ENCODE measurements at regions not wholly inside any gene's neighbourhood (a gene's known extent, or its start where the extent isn't known, plus 50 kb on each side); places are given as distances from the start of the nearest gene placed in this dataset.

DNA sequence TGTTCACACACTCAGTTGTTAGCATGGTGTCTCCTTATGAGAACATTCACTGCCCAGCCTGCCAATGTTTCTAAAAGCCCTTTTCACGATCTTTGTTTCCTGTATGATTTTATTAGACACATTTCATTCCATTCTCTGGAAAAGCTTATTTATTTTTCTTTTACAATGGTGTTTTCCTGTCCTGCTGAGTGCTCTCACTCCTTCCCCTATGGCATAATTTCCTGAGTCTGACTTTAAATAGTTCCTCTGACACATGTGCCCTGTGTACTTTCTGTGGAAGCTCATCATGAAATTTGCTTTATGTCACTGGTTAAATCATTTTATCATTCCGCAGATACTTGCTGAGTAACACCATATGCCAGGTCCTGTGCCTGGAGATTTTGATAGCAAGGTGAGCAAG is 612.0 kb downstream of the FLRT2 start:
- TF ChIP-seq, protein P1, sequence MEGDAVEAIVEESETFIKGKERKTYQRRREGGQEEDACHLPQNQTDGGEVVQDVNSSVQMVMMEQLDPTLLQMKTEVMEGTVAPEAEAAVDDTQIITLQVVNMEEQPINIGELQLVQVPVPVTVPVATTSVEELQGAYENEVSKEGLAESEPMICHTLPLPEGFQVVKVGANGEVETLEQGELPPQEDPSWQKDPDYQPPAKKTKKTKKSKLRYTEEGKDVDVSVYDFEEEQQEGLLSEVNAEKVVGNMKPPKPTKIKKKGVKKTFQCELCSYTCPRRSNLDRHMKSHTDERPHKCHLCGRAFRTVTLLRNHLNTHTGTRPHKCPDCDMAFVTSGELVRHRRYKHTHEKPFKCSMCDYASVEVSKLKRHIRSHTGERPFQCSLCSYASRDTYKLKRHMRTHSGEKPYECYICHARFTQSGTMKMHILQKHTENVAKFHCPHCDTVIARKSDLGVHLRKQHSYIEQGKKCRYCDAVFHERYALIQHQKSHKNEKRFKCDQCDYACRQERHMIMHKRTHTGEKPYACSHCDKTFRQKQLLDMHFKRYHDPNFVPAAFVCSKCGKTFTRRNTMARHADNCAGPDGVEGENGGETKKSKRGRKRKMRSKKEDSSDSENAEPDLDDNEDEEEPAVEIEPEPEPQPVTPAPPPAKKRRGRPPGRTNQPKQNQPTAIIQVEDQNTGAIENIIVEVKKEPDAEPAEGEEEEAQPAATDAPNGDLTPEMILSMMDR (IDR thresholded peaks at IDR 0.05), result no peak
- no peak overlapping the region for H3K27ac Mint-ChIP-seq

DNA sequence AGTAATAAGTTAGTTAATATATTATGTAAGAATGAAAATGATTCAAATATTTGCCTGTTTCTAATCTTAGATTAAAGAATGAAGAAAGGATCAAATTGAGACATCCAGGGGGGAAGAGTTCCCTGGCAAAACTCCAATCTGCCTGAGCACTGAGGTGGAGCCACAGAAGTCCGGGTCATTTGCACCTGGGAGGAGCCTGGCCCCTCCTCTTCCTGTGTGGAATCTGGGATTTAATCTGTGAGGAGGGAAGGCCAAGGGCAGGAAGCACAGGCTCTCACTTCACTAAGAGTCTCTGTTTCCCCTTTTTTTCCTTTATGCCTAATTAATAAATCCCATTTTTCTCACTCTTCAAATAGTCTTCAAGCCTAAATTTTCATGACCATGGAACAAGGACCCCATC is 599.5 kb downstream of the FLRT2 start:
- no peak for ATAC-seq (ENCODE audit: poor library complexity)
- H3K4me3 Mint-ChIP-seq, result no peak overlapping the region
- Histone ChIP-seq H3K36me3 (ENCODE audit: insufficient read depth, low read length) (no peaks in the 10 kb centered on the region), H3K27ac (ENCODE audit: low read depth in 1 of 2, low read length in 2 of 2) (no peak overlapping the region), H3K4me1 (ENCODE audit: insufficient read depth, low read length) (no peaks in the 10 kb centered on the region), H3K9me3 (ENCODE audit: control insufficient read depth in 1 of 2, insufficient read depth in 1 of 2, low read length in 2 of 2) (peaks cover 0 to 3% of the 10 kb centered on the region in 2 experiments), H3K4me3 (ENCODE audit: low read length) (no peak overlapping the region), H3K27me3 (ENCODE audit: control insufficient read depth in 1 of 2, insufficient read depth in 2 of 2, low read length in 2 of 2) (no peaks in the 10 kb centered on the region)
- intact Hi-C loops (cut with DNase I, micrococcal nuclease), result no loop called here
- POLR2A ChIA-PET, result no interaction called here
- DNase-seq, result no peak
- no peaks in the 10 kb centered on the region for H3K4me1 Mint-ChIP-seq (ENCODE audit: low read depth)
- peaks cover 8% of the 10 kb centered on the region for H3K9me3 Mint-ChIP-seq
- CTCF ChIA-PET, result no interaction called here
- TF ChIP-seq, protein P1 (IDR thresholded peaks at IDR 0.05), result no peak
- no peak overlapping the region for H3K27ac Mint-ChIP-seq
- H3K27me3 Mint-ChIP-seq, result no peaks in the 10 kb centered on the region
- H3K36me3 Mint-ChIP-seq (ENCODE audit: low read depth), result peaks cover 28% of the 10 kb centered on the region

More for the DNA sequence above, 612.0 kb downstream of the FLRT2 start:
- no peak overlapping the region for H3K4me3 Mint-ChIP-seq
- ATAC-seq (ENCODE audit: poor library complexity), result no peak
- Histone ChIP-seq H3K4me3 (ENCODE audit: low read length) (no peak overlapping the region), H3K4me1 (ENCODE audit: insufficient read depth, low read length) (no peaks in the 10 kb centered on the region), H3K36me3 (ENCODE audit: insufficient read depth, low read length) (no peaks in the 10 kb centered on the region), H3K27me3 (ENCODE audit: control insufficient read depth in 1 of 2, insufficient read depth in 2 of 2, low read length in 2 of 2) (no peaks in the 10 kb centered on the region), H3K9me3 (ENCODE audit: control insufficient read depth in 1 of 2, insufficient read depth in 1 of 2, low read length in 2 of 2) (peaks cover 8 to 17% of the 10 kb centered on the region in 2 experiments), H3K27ac (ENCODE audit: low read depth in 1 of 2, low read length in 2 of 2) (no peak overlapping the region)
- ChIA-PET CTCF (no interaction called here), POLR2A (no interaction called here)
- H3K4me1 Mint-ChIP-seq (ENCODE audit: low read depth), result no peaks in the 10 kb centered on the region
- peaks cover 19% of the 10 kb centered on the region for H3K9me3 Mint-ChIP-seq
- intact Hi-C loops (cut with DNase I, micrococcal nuclease), result no loop called here
- no peaks in the 10 kb centered on the region for H3K36me3 Mint-ChIP-seq (ENCODE audit: low read depth)
- no peak for DNase-seq
- no peaks in the 10 kb centered on the region for H3K27me3 Mint-ChIP-seq

DNA sequence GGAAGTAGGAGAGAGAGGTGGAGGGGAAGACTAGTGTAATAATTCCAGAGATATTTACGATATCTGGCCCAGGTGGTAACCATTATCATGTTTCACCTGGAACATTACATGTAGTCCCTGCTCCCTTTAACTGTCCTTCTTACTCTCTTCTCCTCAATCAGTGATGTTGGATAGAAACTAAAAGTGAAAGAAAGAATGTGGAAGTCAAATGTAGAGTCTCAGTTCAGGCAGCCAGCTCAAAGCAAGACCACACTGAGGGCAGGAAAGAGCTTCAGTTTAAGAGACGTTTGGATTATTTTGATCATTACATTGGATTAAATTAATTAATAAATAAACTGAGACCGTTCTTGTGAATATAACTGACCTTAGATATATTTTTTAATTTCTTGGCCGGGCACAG is 594.4 kb downstream of the FLRT2 start:
- CTCF ChIA-PET, result no interaction called here

More for the DNA sequence above, 594.4 kb downstream of the FLRT2 start:
- peaks cover 0 to 5% of the 10 kb centered on the region in 2 experiments for H3K9me3 ChIP-seq (ENCODE audit: control insufficient read depth in 1 of 2, insufficient read depth in 1 of 2, low read length in 2 of 2)
- H3K4me1 ChIP-seq (ENCODE audit: insufficient read depth, low read length), result no peaks in the 10 kb centered on the region
- intact Hi-C loops (cut with DNase I, micrococcal nuclease), result no loop called here
- H3K36me3 ChIP-seq (ENCODE audit: insufficient read depth, low read length), result no peaks in the 10 kb centered on the region
- H3K4me3 Mint-ChIP-seq, result no peak overlapping the region
- H3K9me3 Mint-ChIP-seq, result peaks cover 6% of the 10 kb centered on the region
- H3K4me1 Mint-ChIP-seq (ENCODE audit: low read depth), result no peaks in the 10 kb centered on the region
- no peak overlapping the region for H3K27ac ChIP-seq (ENCODE audit: low read depth in 1 of 2, low read length in 2 of 2)
- no peak overlapping the region for H3K27ac Mint-ChIP-seq
- H3K4me3 ChIP-seq (ENCODE audit: low read length), result no peak overlapping the region
- no peak for DNase-seq
- no peaks in the 10 kb centered on the region for H3K27me3 Mint-ChIP-seq
- H3K27me3 ChIP-seq (ENCODE audit: control insufficient read depth in 1 of 2, insufficient read depth in 2 of 2, low read length in 2 of 2), result no peaks in the 10 kb centered on the region
- TF ChIP-seq, protein P1 (IDR thresholded peaks at IDR 0.05), result no peak
- POLR2A ChIA-PET, result no interaction called here
- ATAC-seq (ENCODE audit: poor library complexity), result no peak
- H3K36me3 Mint-ChIP-seq (ENCODE audit: low read depth), result peaks cover 26% of the 10 kb centered on the region
